ENCODE measurements at regions not wholly inside any gene's neighbourhood (a gene's known extent, or its start where the extent isn't known, plus 50 kb on each side); places are given as distances from the start of the nearest gene placed in this dataset.

DNA sequence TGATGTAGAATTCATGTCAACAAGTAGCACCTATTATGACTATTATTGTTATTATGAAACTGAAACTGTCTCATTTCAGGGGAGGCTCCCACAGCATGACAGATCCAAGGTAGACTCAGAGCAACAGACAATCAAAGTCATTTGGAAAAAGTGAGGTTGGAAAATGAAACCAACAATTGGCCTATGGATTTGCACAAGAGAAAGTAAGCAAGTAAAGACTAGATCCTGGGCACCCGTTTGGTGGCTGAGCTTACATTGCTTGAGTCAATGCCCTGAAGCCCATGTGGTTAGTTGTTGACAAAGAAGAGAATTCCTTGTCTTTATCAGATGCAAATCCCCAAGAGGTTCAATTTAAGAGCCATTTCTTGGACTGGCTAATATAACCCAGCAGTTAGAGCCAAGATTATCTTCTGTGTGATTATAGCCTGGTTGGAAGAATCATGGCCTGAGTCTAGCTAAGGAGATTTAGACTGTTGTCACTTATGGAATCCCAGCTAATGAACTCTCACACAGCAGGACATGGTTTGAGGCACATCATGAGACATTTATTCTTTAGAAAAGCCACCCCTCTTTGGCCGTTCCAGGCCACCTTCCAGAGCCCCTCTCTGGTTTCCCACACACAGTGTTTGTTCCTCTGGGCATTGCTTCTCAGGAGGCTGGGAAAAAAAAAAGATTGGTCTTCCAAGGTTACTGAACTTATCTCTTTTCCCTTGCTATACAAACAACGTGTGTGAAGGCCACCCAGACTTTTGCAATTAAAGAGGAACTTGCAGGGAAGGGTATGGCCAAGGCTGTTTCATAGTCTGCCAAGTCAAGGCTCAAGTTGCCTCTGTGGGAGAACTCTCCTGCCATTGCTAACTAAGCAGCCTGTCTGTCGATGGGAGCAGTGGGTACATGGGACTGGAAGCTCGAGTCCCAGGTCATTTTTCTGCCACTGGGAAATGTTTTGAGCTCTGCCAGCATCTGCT, 399.5 kb downstream of the ENC1 start:
- H2AFZ ChIP-seq (ENCODE audit: low read length): no peak overlapping the region

More for the DNA sequence above, 399.5 kb downstream of the ENC1 start:
- Histone ChIP-seq H3K56ac (replicated peaks; ENCODE audit: insufficient read length, low read depth, low read length) (no peak overlapping the region), H3K4me1 (replicated peaks in 1 of 4; ENCODE audit: control insufficient read depth in 3 of 4, insufficient read depth in 4 of 4, low read length in 3 of 4) (peaks cover 0 to 3% (median 0%) of the 10 kb centered on the region in 4 experiments; a peak in 3 of 7 replicates), H3K18ac (ENCODE audit: extremely low read depth, low read length) (no peak overlapping the region), H4K20me1 (replicated peaks in 1 of 2; ENCODE audit: control insufficient read depth in 1 of 2, insufficient read depth in 2 of 2, low read length in 2 of 2) (no peaks in the 10 kb centered on the region), H4K91ac (replicated peaks; ENCODE audit: insufficient read length, low read length) (no peak overlapping the region), H4K5ac (ENCODE audit: insufficient read length, low read depth, low read length) (no peak overlapping the region), H3K27ac (ENCODE audit: low read depth, low read length) (no peak overlapping the region), H3K9ac (replicated peaks in 1 of 4; ENCODE audit: extremely low read depth in 1 of 4, low read depth in 3 of 4, low read length in 3 of 4) (no peak overlapping the region), H3K4me2 (ENCODE audit: insufficient read depth in 1 of 2, low read depth in 2 of 2, low read length in 2 of 2) (no peak overlapping the region), H3K14ac (ENCODE audit: insufficient read length) (no peak overlapping the region), H3K79me1 (ENCODE audit: low read depth, low read length) (no peaks in the 10 kb centered on the region), H2BK5ac (ENCODE audit: low read depth, low read length) (no peak overlapping the region), H3K23ac (ENCODE audit: insufficient read length) (no peak overlapping the region), H2BK20ac (ENCODE audit: low read length) (no peak overlapping the region), H3K4ac (replicated peaks; ENCODE audit: insufficient read length, low read depth, low read length) (no peak overlapping the region), H2BK15ac (ENCODE audit: low read length) (no peak overlapping the region), H3K9me3 (ENCODE audit: insufficient read depth in 2 of 2, low read depth in 1 of 2, low read length in 1 of 2) (no peaks in the 10 kb centered on the region), H2AK5ac (ENCODE audit: low read depth, low read length) (no peak overlapping the region), H2BK12ac (ENCODE audit: low read depth, low read length) (no peak overlapping the region), H2BK120ac (replicated peaks; ENCODE audit: low read depth, low read length) (no peak overlapping the region), H4K8ac (ENCODE audit: extremely low read depth, insufficient read depth, low read length) (no peak overlapping the region), H3K27me3 (replicated peaks in 1 of 4; ENCODE audit: control insufficient read depth in 3 of 4, extremely low read depth in 1 of 4, insufficient read depth in 3 of 4, low read length in 3 of 4) (no peaks in the 10 kb centered on the region), H3K23me2 (ENCODE audit: low read depth, low read length) (no peaks in the 10 kb centered on the region), H3K4me3 (ENCODE audit: extremely low read depth in 1 of 4, insufficient read depth in 2 of 4, low read depth in 3 of 4, low read length in 4 of 4) (no peak overlapping the region), H3K36me3 (ENCODE audit: control insufficient read depth in 2 of 4, insufficient read depth in 4 of 4, low read length in 3 of 4) (no peaks in the 10 kb centered on the region), H3K79me2 (ENCODE audit: control insufficient read depth in 1 of 2, insufficient read depth in 2 of 2, low read length in 2 of 2) (no peaks in the 10 kb centered on the region)
- WGBS, 2 experiments (ENCODE audit: extremely low coverage in 1 of 2, insufficient coverage in 1 of 2, insufficient read length in 1 of 2, insufficient replicate concordance in 2 of 2, low coverage in 1 of 2, low lambda C conversion rate in 2 of 2, missing lambda C conversion rate in 1 of 2): 85% methylated on average over 5 of the region's 5 CpGs; no CpG with 5 or more reads in 1 of the 2 experiments
- FAIRE-seq (no peak), DNase-seq (ENCODE audit: low read depth in 1 of 2, low spot score in 2 of 2) (no peak)
- POLR2A ChIA-PET (ENCODE audit: partially characterized antibody): no interaction called here
- TF ChIP-seq, protein P1, sequence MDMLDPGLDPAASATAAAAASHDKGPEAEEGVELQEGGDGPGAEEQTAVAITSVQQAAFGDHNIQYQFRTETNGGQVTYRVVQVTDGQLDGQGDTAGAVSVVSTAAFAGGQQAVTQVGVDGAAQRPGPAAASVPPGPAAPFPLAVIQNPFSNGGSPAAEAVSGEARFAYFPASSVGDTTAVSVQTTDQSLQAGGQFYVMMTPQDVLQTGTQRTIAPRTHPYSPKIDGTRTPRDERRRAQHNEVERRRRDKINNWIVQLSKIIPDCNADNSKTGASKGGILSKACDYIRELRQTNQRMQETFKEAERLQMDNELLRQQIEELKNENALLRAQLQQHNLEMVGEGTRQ (IDR thresholded peaks at IDR 0.05; ENCODE audit: low read length): no peak
- no peak for TF ChIP-seq ASH2L (IDR thresholded peaks at IDR 0.05; ENCODE audit: low read length)
- no peak for TF ChIP-seq RXRA (IDR thresholded peaks at IDR 0.05; ENCODE audit: insufficient read depth, low read depth, low read length)
- TF ChIP-seq TCF12 (IDR thresholded peaks at IDR 0.05; ENCODE audit: low read depth, low read length): no peak
- no peak for TF ChIP-seq TAF7 (optimal IDR thresholded peaks at IDR 0.05; ENCODE audit: borderline replicate concordance, low read depth, low read length)
- CTCF ChIA-PET (ENCODE audit: partially characterized antibody): interaction anchor here (0.5 to 1.0 kb wide), 5 partner anchors 10 to 804 kb away, joined by 3 to 4 read pairs (median 3); no protein-coding TSS in a partner anchor
